ENCODE measurements at regions not wholly inside any gene's neighbourhood (a gene's known extent, or its start where the extent isn't known, plus 50 kb on each side); places are given as distances from the start of the nearest gene placed in this dataset.

GRCh38 chr13:42381165-42381425, 109.1 kb downstream of the AKAP11 start:
- TF ChIP-seq POLR2A (IDR thresholded peaks at IDR 0.05; ENCODE audit: control extremely low read depth in 1 of 2, low read depth in 2 of 2, low read length in 2 of 2) = no peak
- TF ChIP-seq JUND (IDR thresholded peaks at IDR 0.05; ENCODE audit: low read length) = no peak
- TF ChIP-seq GTF2F1 (IDR thresholded peaks at IDR 0.05; ENCODE audit: borderline replicate concordance, low read depth, low read length) = no peak
- TF ChIP-seq, protein P1, sequence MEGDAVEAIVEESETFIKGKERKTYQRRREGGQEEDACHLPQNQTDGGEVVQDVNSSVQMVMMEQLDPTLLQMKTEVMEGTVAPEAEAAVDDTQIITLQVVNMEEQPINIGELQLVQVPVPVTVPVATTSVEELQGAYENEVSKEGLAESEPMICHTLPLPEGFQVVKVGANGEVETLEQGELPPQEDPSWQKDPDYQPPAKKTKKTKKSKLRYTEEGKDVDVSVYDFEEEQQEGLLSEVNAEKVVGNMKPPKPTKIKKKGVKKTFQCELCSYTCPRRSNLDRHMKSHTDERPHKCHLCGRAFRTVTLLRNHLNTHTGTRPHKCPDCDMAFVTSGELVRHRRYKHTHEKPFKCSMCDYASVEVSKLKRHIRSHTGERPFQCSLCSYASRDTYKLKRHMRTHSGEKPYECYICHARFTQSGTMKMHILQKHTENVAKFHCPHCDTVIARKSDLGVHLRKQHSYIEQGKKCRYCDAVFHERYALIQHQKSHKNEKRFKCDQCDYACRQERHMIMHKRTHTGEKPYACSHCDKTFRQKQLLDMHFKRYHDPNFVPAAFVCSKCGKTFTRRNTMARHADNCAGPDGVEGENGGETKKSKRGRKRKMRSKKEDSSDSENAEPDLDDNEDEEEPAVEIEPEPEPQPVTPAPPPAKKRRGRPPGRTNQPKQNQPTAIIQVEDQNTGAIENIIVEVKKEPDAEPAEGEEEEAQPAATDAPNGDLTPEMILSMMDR (IDR thresholded peaks at IDR 0.05; ENCODE audit: control extremely low read depth in 1 of 3, insufficient read depth in 1 of 3, low read depth in 1 of 3, low read length in 3 of 3) = no peak
- TF ChIP-seq EP300 (IDR thresholded peaks at IDR 0.05; ENCODE audit: borderline replicate concordance in 1 of 2, low read depth in 2 of 2, low read length in 2 of 2) = no peak
- TF ChIP-seq SIN3A (conservative IDR thresholded peaks at IDR 0.05 in 1 of 2, IDR thresholded peaks at IDR 0.05 in 1 of 2; ENCODE audit: low read depth in 1 of 2, low read length in 2 of 2) = no peak

Data from H1 (cell line).